ENCODE measurements at regions not wholly inside any gene's neighbourhood (a gene's known extent, or its start where the extent isn't known, plus 50 kb on each side); places are given as distances from the start of the nearest gene placed in this dataset.

DNA sequence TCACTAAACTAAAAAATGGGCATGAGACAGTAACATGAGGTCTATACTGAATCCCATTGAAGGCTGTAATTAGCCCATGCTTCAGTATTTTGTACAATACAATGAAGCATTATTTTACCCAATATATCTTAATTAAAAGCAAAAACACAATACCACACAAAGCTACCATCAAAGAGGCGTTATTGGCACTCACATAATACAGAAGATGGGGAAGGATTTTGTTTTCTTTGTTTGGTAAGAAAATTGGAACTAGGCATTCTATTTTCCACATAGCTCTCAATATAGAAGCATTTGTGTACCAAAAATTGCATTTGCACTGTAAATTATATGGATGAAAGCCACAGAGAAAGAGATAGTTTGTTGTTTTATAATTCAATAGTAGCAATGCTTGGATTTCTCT is 761.0 kb downstream of the EFNA5 start:
- no peak overlapping the region for H3K9ac ChIP-seq (ENCODE audit: insufficient read length)
- H3K36me3 ChIP-seq (ENCODE audit: insufficient read depth, low read length) = no peaks in the 10 kb centered on the region
- no peak overlapping the region for H3K4me3 ChIP-seq
- no peak for DNase-seq (ENCODE audit: low read depth, low spot score)
- H3K27ac ChIP-seq = no peak overlapping the region
- H3K9me3 ChIP-seq (ENCODE audit: low read depth, low read length) = no peaks in the 10 kb centered on the region
- TF ChIP-seq EZH2 (IDR thresholded peaks at IDR 0.05) (no peak), FOXP2 (optimal IDR thresholded peaks at IDR 0.05; ENCODE audit: control extremely low read depth, extremely low read length, insufficient read depth) (no peak), POLR2AphosphoS5 (IDR thresholded peaks at IDR 0.05; ENCODE audit: borderline replicate concordance, low read depth, low read length) (no peak)

DNA sequence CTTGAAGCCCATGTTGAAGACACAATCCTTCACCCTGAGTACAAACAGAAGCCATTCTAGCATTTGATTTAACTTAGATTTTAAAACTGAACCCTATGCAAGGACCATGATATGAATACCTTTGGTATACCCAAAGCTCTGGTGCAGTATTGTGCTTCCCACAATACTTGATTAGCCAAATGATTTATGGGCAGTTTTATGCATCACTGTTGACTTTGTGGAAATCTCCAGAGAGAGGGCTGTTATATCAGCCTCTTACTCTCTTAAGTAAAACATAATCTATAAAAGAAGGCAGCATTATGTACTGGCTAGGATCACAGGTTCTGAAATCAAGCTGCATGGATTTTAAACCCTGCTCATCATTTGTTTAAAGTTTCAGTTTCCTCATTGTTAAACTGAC is 762.8 kb downstream of the EFNA5 start:
- H3K36me3 ChIP-seq (ENCODE audit: insufficient read depth, low read length) = no peaks in the 10 kb centered on the region
- TF ChIP-seq EZH2 (IDR thresholded peaks at IDR 0.05) (no peak), POLR2AphosphoS5 (IDR thresholded peaks at IDR 0.05; ENCODE audit: borderline replicate concordance, low read depth, low read length) (no peak), FOXP2 (optimal IDR thresholded peaks at IDR 0.05; ENCODE audit: control extremely low read depth, extremely low read length, insufficient read depth) (no peak)
- H3K9me3 ChIP-seq (ENCODE audit: low read depth, low read length) = no peaks in the 10 kb centered on the region
- H3K27ac ChIP-seq = no peak overlapping the region
- no peak overlapping the region for H3K9ac ChIP-seq (ENCODE audit: insufficient read length)
- no peak overlapping the region for H3K4me3 ChIP-seq
- no peak for DNase-seq (ENCODE audit: low read depth, low spot score)

DNA sequence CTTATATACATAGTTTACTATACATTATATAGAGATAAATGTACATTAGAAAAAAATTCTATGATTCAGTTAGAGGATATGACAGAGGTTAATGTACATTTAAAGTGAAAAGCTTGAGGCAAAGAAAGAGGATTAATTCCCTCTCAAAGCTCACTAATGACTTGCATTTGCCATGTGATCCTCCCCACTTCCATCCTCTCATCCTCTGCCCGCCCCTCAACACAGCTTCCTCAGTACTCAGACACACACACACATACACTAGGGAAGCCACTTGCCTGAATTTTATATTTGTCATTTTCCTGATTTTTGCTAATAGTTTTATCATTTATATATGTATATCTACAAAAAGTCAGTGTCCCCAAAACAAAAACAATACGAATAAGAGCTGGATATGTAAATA is 764.5 kb downstream of the EFNA5 start:
- Histone ChIP-seq H3K36me3 (ENCODE audit: insufficient read depth, low read length) (no peaks in the 10 kb centered on the region), H3K4me3 (no peak overlapping the region)
- DNase-seq (ENCODE audit: low read depth, low spot score) = no peak

DNA sequence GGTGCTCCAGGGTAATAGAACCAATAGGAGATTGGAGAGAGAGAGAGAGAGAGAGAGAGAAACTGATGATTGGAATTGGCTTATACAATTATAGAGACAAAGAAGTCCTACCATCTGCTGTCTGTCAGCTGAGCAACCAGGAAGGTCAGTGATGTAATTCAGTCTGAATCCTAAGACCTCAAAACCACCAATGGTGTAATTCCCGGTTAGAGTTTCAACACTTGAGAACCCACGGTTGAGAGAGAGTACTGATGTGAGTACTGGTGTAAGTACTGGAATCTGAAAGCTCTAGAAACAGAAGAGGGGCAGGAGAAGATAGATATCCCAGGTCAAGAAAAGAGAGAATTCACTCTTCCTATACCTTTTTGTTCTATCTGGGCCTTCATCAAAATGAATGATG is 775.8 kb downstream of the EFNA5 start:
- no peak for DNase-seq (ENCODE audit: low read depth, low spot score)
- Histone ChIP-seq H3K4me3 (no peak overlapping the region), H3K9ac (ENCODE audit: insufficient read length) (no peak overlapping the region), H3K27ac (no peak overlapping the region), H3K9me3 (ENCODE audit: low read depth, low read length) (no peaks in the 10 kb centered on the region), H3K36me3 (ENCODE audit: insufficient read depth, low read length) (no peaks in the 10 kb centered on the region)
- TF ChIP-seq EZH2 (IDR thresholded peaks at IDR 0.05) (no peak), FOXP2 (optimal IDR thresholded peaks at IDR 0.05; ENCODE audit: control extremely low read depth, extremely low read length, insufficient read depth) (no peak), POLR2AphosphoS5 (IDR thresholded peaks at IDR 0.05; ENCODE audit: borderline replicate concordance, low read depth, low read length) (no peak)

More for the DNA sequence above, 764.5 kb downstream of the EFNA5 start:
- H3K27ac ChIP-seq = no peak overlapping the region
- no peaks in the 10 kb centered on the region for H3K9me3 ChIP-seq (ENCODE audit: low read depth, low read length)
- no peak for TF ChIP-seq FOXP2 (optimal IDR thresholded peaks at IDR 0.05; ENCODE audit: control extremely low read depth, extremely low read length, insufficient read depth)
- TF ChIP-seq POLR2AphosphoS5 (IDR thresholded peaks at IDR 0.05; ENCODE audit: borderline replicate concordance, low read depth, low read length) = no peak
- TF ChIP-seq EZH2 (IDR thresholded peaks at IDR 0.05) = no peak
- H3K9ac ChIP-seq (ENCODE audit: insufficient read length) = no peak overlapping the region

- Histone ChIP-seq H3K4me3 (no peak overlapping the region), H3K27ac (no peak overlapping the region), H3K9ac (ENCODE audit: insufficient read length) (no peak overlapping the region), H3K9me3 (ENCODE audit: low read depth, low read length) (no peaks in the 10 kb centered on the region; the same call in 1 of the 2 replicates), H3K36me3 (ENCODE audit: insufficient read depth, low read length) (no peaks in the 10 kb centered on the region)
- no peak for TF ChIP-seq EZH2 (IDR thresholded peaks at IDR 0.05)
- TF ChIP-seq FOXP2 (optimal IDR thresholded peaks at IDR 0.05; ENCODE audit: control extremely low read depth, extremely low read length, insufficient read depth) = no peak
- TF ChIP-seq POLR2AphosphoS5 (IDR thresholded peaks at IDR 0.05; ENCODE audit: borderline replicate concordance, low read depth, low read length) = no peak
- DNase-seq (ENCODE audit: low read depth, low spot score) = peak; percentile 57
Observed at GRCh38 chr5:106882035-106882434, 788.7 kb downstream of the EFNA5 start.

- Histone ChIP-seq H3K27ac (no peak overlapping the region), H3K4me3 (no peak overlapping the region)
- TF ChIP-seq FOXP2 (optimal IDR thresholded peaks at IDR 0.05; ENCODE audit: control extremely low read depth, extremely low read length, insufficient read depth) (no peak), EZH2 (IDR thresholded peaks at IDR 0.05) (no peak), POLR2AphosphoS5 (IDR thresholded peaks at IDR 0.05; ENCODE audit: borderline replicate concordance, low read depth, low read length) (no peak)
Observed at GRCh38 chr5:106880656-106881055, 790.1 kb downstream of the EFNA5 start.

GRCh38 chr5:106877881-106878280 is 792.9 kb downstream of the EFNA5 start:
- H3K4me3 ChIP-seq = no peak overlapping the region
- DNase-seq (ENCODE audit: low read depth, low spot score) = no peak

More at GRCh38 chr5:106880656-106881055, 790.1 kb downstream of the EFNA5 start:
- H3K9ac ChIP-seq (ENCODE audit: insufficient read length) = no peak overlapping the region
- no peak for DNase-seq (ENCODE audit: low read depth, low spot score)
- H3K9me3 ChIP-seq (ENCODE audit: low read depth, low read length) = no peaks in the 10 kb centered on the region; the same call in 1 of the 2 replicates
- no peaks in the 10 kb centered on the region for H3K36me3 ChIP-seq (ENCODE audit: insufficient read depth, low read length)

GRCh38 chr5:106876665-106877194 is 794.0 kb downstream of the EFNA5 start:
- Histone ChIP-seq H3K9me3 (ENCODE audit: low read depth, low read length) (no peaks in the 10 kb centered on the region), H3K36me3 (ENCODE audit: insufficient read depth, low read length) (no peaks in the 10 kb centered on the region), H3K27ac (no peak overlapping the region), H3K4me3 (no peak overlapping the region), H3K9ac (ENCODE audit: insufficient read length) (no peak overlapping the region)
- TF ChIP-seq EZH2 (IDR thresholded peaks at IDR 0.05) = no peak
- TF ChIP-seq FOXP2 (optimal IDR thresholded peaks at IDR 0.05; ENCODE audit: control extremely low read depth, extremely low read length, insufficient read depth) = no peak
- TF ChIP-seq POLR2AphosphoS5 (IDR thresholded peaks at IDR 0.05; ENCODE audit: borderline replicate concordance, low read depth, low read length) = no peak
- no peak for DNase-seq (ENCODE audit: low read depth, low spot score)

More at GRCh38 chr5:106877881-106878280, 792.9 kb downstream of the EFNA5 start:
- Histone ChIP-seq H3K9me3 (ENCODE audit: low read depth, low read length) (no peaks in the 10 kb centered on the region), H3K36me3 (ENCODE audit: insufficient read depth, low read length) (no peaks in the 10 kb centered on the region), H3K27ac (no peak overlapping the region), H3K9ac (ENCODE audit: insufficient read length) (no peak overlapping the region)
- no peak for TF ChIP-seq FOXP2 (optimal IDR thresholded peaks at IDR 0.05; ENCODE audit: control extremely low read depth, extremely low read length, insufficient read depth)
- no peak for TF ChIP-seq EZH2 (IDR thresholded peaks at IDR 0.05)
- no peak for TF ChIP-seq POLR2AphosphoS5 (IDR thresholded peaks at IDR 0.05; ENCODE audit: borderline replicate concordance, low read depth, low read length)

DNA sequence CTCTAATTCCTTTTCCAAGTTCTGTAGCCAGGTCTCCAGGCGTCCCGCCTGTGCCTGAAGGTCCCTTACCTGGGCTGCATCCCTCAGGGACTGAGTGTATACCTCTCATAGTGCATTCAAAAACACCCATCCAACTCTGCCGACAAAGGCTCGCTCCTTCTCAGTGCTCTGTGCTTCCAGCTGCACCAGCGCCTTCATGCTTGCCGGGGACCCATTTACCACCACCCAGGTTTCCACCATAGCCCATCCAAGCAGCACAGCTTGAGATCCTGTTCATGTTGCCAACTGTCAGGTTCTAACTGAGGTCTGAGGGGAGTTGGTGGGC is 794.5 kb downstream of the EFNA5 start:
- no peak overlapping the region for H3K4me3 ChIP-seq
- TF ChIP-seq POLR2AphosphoS5 (IDR thresholded peaks at IDR 0.05; ENCODE audit: borderline replicate concordance, low read depth, low read length) = no peak
- TF ChIP-seq EZH2 (IDR thresholded peaks at IDR 0.05) = no peak
- TF ChIP-seq FOXP2 (optimal IDR thresholded peaks at IDR 0.05; ENCODE audit: control extremely low read depth, extremely low read length, insufficient read depth) = no peak
- H3K9ac ChIP-seq (ENCODE audit: insufficient read length) = no peak overlapping the region
- no peaks in the 10 kb centered on the region for H3K9me3 ChIP-seq (ENCODE audit: low read depth, low read length)
- no peak for DNase-seq (ENCODE audit: low read depth, low spot score)
- H3K27ac ChIP-seq = no peak overlapping the region
- H3K36me3 ChIP-seq (ENCODE audit: insufficient read depth, low read length) = no peaks in the 10 kb centered on the region

All from SK-N-MC (cell line).